ENCODE measurements at regions not wholly inside any gene's neighbourhood (a gene's known extent, or its start where the extent isn't known, plus 50 kb on each side); places are given as distances from the start of the nearest gene placed in this dataset.

GRCh38 chr11:15621565-15621964 lies 506.8 kb downstream of the INSC start:
- DNase-seq (ENCODE audit: low read depth), result no peak

GRCh38 chr11:15622231-15622890 lies 507.6 kb downstream of the INSC start:
- no peak for DNase-seq (ENCODE audit: low read depth)

GRCh38 chr11:15624701-15625100 lies 510.0 kb downstream of the INSC start:
- no peak for DNase-seq (ENCODE audit: low read depth)

- DNase-seq (ENCODE audit: low read depth), result no peak
Measured at GRCh38 chr11:15625691-15626090, 511.0 kb downstream of the INSC start.

- peak; percentile 3 for DNase-seq (ENCODE audit: low read depth)
Measured at GRCh38 chr11:15627560-15627959, 512.8 kb downstream of the INSC start.

- DNase-seq (ENCODE audit: low read depth), result no peak
Measured at GRCh38 chr11:15629690-15630321, 515.1 kb downstream of the INSC start.

GRCh38 chr11:15630896-15631295 lies 516.2 kb downstream of the INSC start:
- DNase-seq (ENCODE audit: low read depth), result no peak

GRCh38 chr11:15635521-15635920 lies 520.8 kb downstream of the INSC start:
- DNase-seq (ENCODE audit: low read depth), result no peak

GRCh38 chr11:15636521-15637089 lies 521.9 kb downstream of the INSC start:
- no peak for DNase-seq (ENCODE audit: low read depth)

GRCh38 chr11:15638386-15638787 lies 523.7 kb downstream of the INSC start:
- no peak for DNase-seq (ENCODE audit: low read depth)

GRCh38 chr11:15640318-15640717 lies 525.6 kb downstream of the INSC start:
- no peak for DNase-seq (ENCODE audit: low read depth)

GRCh38 chr11:15641271-15642045 lies 526.7 kb downstream of the INSC start:
- DNase-seq (ENCODE audit: low read depth), result no peak

- DNase-seq (ENCODE audit: low read depth), result no peak
Measured at GRCh38 chr11:15645201-15645600, 530.5 kb downstream of the INSC start.

- DNase-seq (ENCODE audit: low read depth), result no peak
Measured at GRCh38 chr11:15649371-15650104, 534.8 kb downstream of the INSC start.

GRCh38 chr11:15650105-15650938 lies 535.6 kb downstream of the INSC start:
- peak; percentile 42 for DNase-seq (ENCODE audit: low read depth)

- DNase-seq (ENCODE audit: low read depth), result no peak
Measured at GRCh38 chr11:15651033-15651432, 536.3 kb downstream of the INSC start.

GRCh38 chr11:15651816-15652215 lies 537.1 kb downstream of the INSC start:
- no peak for DNase-seq (ENCODE audit: low read depth)

GRCh38 chr11:15653191-15653710 lies 538.5 kb downstream of the INSC start:
- DNase-seq (ENCODE audit: low read depth), result no peak

- no peak for DNase-seq (ENCODE audit: low read depth)
Measured at GRCh38 chr11:15654451-15654850, 539.7 kb downstream of the INSC start.

- DNase-seq (ENCODE audit: low read depth), result no peak
Measured at GRCh38 chr11:15655552-15655951, 540.8 kb downstream of the INSC start.

- DNase-seq (ENCODE audit: low read depth), result no peak
Measured at GRCh38 chr11:15657264-15657663, 542.5 kb downstream of the INSC start.

Measured in non-pigmented ciliary epithelial cell (primary cell).